Stimulated activated CD4-positive, alpha-beta T cell treated with anti-CD3 and anti-CD28 coated beads, Interleukin-4, amount 100 ng/mL, for 48 hours (primary cell): ENCODE measurements at regions not wholly inside any gene's neighbourhood (a gene's known extent, or its start where the extent isn't known, plus 50 kb on each side); places are given as distances from the start of the nearest gene placed in this dataset.
"Not testable (repeated sequence)": the region's sequence is repeated elsewhere in the genome, so short reads cannot be mapped to it uniquely, and the experiment has no call there.

Experiments
- DNase-seq, 2 donors: peaks; one replicate each; pipeline ENCODE4 v3.0.0-alpha.2; 2020; ENCODE audit warnings: low read depth in 2 of 2

- DNase-seq = no peak
Observed at GRCh38 chr3:115204475-115204874, 57.4 kb upstream of the ZBTB20 start.

- no peak for DNase-seq
Observed at GRCh38 chr3:115208066-115208750, 61.1 kb upstream of the ZBTB20 start.

GRCh38 chr3:115211810-115212492, 64.9 kb upstream of the ZBTB20 start:
- no peak for DNase-seq

- DNase-seq = no peak
Observed at GRCh38 chr3:115212615-115213014, 65.5 kb upstream of the ZBTB20 start.

- DNase-seq = not testable (repeated sequence)
Observed at GRCh38 chr3:115213052-115213451, 66.0 kb upstream of the ZBTB20 start.

- no peak for DNase-seq
Observed at GRCh38 chr3:115217292-115217677, 70.2 kb upstream of the ZBTB20 start.

GRCh38 chr3:115217678-115218451, 70.8 kb upstream of the ZBTB20 start:
- DNase-seq = peak in 1 of 2 donors; percentile 4

- no peak for DNase-seq
Observed at GRCh38 chr3:115218859-115219258, 71.8 kb upstream of the ZBTB20 start.

- DNase-seq = no peak
Observed at GRCh38 chr3:115224687-115225086, 77.6 kb upstream of the ZBTB20 start.

GRCh38 chr3:115226844-115227445, 79.9 kb upstream of the ZBTB20 start:
- DNase-seq = no peak

- no peak for DNase-seq
Observed at GRCh38 chr3:115227461-115227860, 80.4 kb upstream of the ZBTB20 start.

- no peak for DNase-seq
Observed at GRCh38 chr3:115228266-115228665, 81.2 kb upstream of the ZBTB20 start.

GRCh38 chr3:115232167-115232566, 85.1 kb upstream of the ZBTB20 start:
- DNase-seq = no peak

GRCh38 chr3:115233021-115233420, 85.9 kb upstream of the ZBTB20 start:
- DNase-seq = no peak

GRCh38 chr3:115236496-115236895, 89.4 kb upstream of the ZBTB20 start:
- no peak for DNase-seq

- DNase-seq = no peak
Observed at GRCh38 chr3:115239717-115240116, 92.6 kb upstream of the ZBTB20 start.

GRCh38 chr3:115244350-115244749, 97.3 kb upstream of the ZBTB20 start:
- DNase-seq = no peak

- no peak for DNase-seq
Observed at GRCh38 chr3:115245438-115245837, 98.3 kb upstream of the ZBTB20 start.

GRCh38 chr3:115245899-115246298, 98.8 kb upstream of the ZBTB20 start:
- no peak for DNase-seq

- DNase-seq = no peak
Observed at GRCh38 chr3:115246461-115247020, 99.5 kb upstream of the ZBTB20 start.

GRCh38 chr3:115248274-115248673, 101.2 kb upstream of the ZBTB20 start:
- no peak for DNase-seq

GRCh38 chr3:115251509-115251908, 104.4 kb upstream of the ZBTB20 start:
- no peak for DNase-seq
